ENCODE measurements at regions not wholly inside any gene's neighbourhood (a gene's known extent, or its start where the extent isn't known, plus 50 kb on each side); places are given as distances from the start of the nearest gene placed in this dataset.

DNA sequence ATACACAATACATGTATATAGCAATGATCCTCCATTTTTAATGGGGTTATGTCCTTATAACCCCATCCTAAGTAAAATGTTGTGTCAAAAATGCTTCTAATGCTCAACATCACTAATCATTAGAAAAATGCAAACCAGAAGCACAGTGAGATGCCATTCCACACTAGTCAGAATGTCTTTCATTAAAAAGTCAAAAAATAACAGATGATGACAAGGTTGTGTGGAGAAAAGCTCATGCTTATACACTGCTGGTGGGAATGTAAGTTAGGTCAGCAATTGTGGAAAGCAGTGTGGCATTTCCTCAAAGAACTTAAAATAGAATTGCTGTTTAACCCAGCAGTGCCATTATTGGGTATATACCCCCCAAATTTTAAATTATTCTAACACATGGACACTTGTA, 654.9 kb upstream of the CNTNAP5 start:
- H3K9me3 Mint-ChIP-seq, result peaks cover 37% of the 10 kb centered on the region
- TF ChIP-seq, protein P1, sequence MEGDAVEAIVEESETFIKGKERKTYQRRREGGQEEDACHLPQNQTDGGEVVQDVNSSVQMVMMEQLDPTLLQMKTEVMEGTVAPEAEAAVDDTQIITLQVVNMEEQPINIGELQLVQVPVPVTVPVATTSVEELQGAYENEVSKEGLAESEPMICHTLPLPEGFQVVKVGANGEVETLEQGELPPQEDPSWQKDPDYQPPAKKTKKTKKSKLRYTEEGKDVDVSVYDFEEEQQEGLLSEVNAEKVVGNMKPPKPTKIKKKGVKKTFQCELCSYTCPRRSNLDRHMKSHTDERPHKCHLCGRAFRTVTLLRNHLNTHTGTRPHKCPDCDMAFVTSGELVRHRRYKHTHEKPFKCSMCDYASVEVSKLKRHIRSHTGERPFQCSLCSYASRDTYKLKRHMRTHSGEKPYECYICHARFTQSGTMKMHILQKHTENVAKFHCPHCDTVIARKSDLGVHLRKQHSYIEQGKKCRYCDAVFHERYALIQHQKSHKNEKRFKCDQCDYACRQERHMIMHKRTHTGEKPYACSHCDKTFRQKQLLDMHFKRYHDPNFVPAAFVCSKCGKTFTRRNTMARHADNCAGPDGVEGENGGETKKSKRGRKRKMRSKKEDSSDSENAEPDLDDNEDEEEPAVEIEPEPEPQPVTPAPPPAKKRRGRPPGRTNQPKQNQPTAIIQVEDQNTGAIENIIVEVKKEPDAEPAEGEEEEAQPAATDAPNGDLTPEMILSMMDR (IDR thresholded peaks at IDR 0.05), result no peak
- no peaks in the 10 kb centered on the region for H3K27me3 Mint-ChIP-seq (ENCODE audit: insufficient read depth)
- H3K27ac Mint-ChIP-seq, result no peak overlapping the region
- H3K4me1 Mint-ChIP-seq (ENCODE audit: low read depth), result no peaks in the 10 kb centered on the region
- no peak for DNase-seq
- H3K36me3 Mint-ChIP-seq (ENCODE audit: low read depth), result no peaks in the 10 kb centered on the region
- no peak overlapping the region for H3K4me3 Mint-ChIP-seq

DNA sequence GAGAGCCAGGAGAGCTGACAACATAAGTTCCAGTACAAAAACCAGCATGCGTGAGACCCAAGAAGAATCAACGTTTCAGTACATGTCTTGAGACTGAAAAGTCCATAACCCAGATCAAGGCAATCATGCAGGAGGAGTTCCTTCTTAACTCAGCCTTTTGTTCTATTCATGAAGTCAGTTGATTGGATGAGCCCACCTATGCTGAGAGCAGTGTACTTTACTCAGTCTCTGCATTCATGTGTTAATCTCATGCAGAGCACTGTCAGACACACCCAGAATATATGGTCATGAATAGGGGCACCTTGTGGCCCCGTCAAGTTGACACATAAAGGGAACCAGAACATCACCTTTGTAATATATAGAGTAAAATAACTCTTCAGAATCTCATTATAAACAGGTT, 653.6 kb upstream of the CNTNAP5 start:
- no peaks in the 10 kb centered on the region for H3K4me1 Mint-ChIP-seq (ENCODE audit: low read depth)
- TF ChIP-seq, protein P1 (IDR thresholded peaks at IDR 0.05), result no peak
- no peak for DNase-seq
- no peak overlapping the region for H3K27ac Mint-ChIP-seq
- H3K9me3 Mint-ChIP-seq, result peaks cover 43% of the 10 kb centered on the region
- H3K4me3 Mint-ChIP-seq, result no peak overlapping the region
- H3K36me3 Mint-ChIP-seq (ENCODE audit: low read depth), result no peaks in the 10 kb centered on the region
- no peaks in the 10 kb centered on the region for H3K27me3 Mint-ChIP-seq (ENCODE audit: insufficient read depth)

DNA sequence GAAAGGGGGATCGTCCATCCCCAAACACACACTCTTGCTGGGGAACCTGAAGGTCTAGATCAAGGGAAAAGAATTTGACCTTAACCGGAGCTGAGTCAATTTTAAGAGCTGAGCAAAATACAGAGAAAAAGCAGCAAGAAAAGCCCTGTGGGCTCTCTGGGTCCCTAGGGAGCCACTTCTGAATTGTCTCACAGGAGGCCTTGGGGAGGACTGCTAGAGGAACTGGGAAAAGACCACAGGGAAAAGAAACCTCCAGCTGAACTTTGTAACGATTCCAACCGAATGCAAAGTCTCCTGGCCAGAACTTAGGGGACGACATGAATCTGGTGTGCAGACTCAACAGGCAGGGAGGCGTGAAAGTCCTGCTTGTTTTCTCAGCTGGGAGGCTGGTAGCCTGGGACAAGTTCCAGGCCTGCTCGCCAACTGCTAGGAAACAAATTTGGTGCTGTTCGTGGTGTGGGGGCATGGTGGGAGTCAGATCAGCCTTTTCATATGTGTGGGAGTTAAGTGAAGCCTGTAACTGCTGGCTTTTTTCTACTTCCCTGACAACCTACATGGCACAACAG, 644.6 kb upstream of the CNTNAP5 start:
- TF ChIP-seq, protein P1 (IDR thresholded peaks at IDR 0.05), result no peak
- Mint-ChIP-seq H3K27me3 (ENCODE audit: insufficient read depth) (no peaks in the 10 kb centered on the region; the same call in 1 of the 2 replicates), H3K4me1 (ENCODE audit: low read depth) (no peaks in the 10 kb centered on the region), H3K27ac (no peak overlapping the region), H3K36me3 (ENCODE audit: low read depth) (no peaks in the 10 kb centered on the region), H3K4me3 (no peak overlapping the region), H3K9me3 (peaks cover 54% of the 10 kb centered on the region)
- DNase-seq, result no peak

DNA sequence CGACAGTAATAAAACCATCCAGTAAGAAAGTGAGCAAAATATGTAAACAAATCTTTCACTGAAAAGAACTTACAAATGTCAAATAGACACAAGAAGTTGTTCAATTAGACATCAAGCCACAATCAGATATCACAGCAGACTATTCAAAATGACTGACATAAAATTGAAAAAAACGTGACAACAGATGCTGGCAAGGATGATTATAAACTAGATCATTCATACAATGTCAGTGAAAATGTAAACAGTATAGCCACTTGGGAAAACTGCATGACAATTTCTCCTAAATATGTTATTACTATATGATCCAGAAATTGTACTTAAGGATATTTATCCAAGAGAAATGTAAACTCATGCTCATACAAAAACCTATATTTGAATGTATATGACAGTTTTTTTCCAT, 609.4 kb upstream of the CNTNAP5 start:
- TF ChIP-seq, protein P1 (IDR thresholded peaks at IDR 0.05), result no peak
- Mint-ChIP-seq H3K4me3 (no peak overlapping the region), H3K4me1 (ENCODE audit: low read depth) (no peaks in the 10 kb centered on the region), H3K27me3 (ENCODE audit: insufficient read depth) (no peaks in the 10 kb centered on the region), H3K9me3 (peaks cover 36% of the 10 kb centered on the region), H3K27ac (no peak overlapping the region), H3K36me3 (ENCODE audit: low read depth) (no peaks in the 10 kb centered on the region; the same call in 1 of the 2 replicates)
- DNase-seq, result no peak

DNA sequence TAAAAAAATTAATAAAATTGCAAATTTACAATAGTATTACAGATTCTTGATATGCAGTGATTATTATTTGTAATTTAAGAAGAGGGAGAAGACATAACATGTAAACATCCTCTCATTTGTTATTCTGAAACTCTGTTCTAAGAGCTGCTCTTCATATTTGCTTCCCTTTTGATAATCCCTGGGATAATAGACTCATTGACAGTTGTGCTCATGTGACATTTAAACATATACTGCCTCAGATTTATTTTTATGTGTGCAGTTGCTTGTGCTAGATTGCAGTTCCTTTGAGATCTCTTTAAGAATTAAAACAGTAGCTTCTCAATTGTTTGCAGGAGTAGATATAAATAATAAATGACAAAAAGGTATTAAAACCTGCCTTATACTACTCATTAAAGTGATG, 605.1 kb upstream of the CNTNAP5 start:
- no peaks in the 10 kb centered on the region; the same call in 1 of the 2 replicates for H3K27me3 Mint-ChIP-seq (ENCODE audit: insufficient read depth)
- H3K4me3 Mint-ChIP-seq, result no peak overlapping the region
- no peaks in the 10 kb centered on the region; the same call in 1 of the 2 replicates for H3K36me3 Mint-ChIP-seq (ENCODE audit: low read depth)
- TF ChIP-seq, protein P1 (IDR thresholded peaks at IDR 0.05), result no peak
- DNase-seq, result no peak
- peaks cover 41% of the 10 kb centered on the region for H3K9me3 Mint-ChIP-seq
- no peak overlapping the region for H3K27ac Mint-ChIP-seq
- H3K4me1 Mint-ChIP-seq (ENCODE audit: low read depth), result no peaks in the 10 kb centered on the region
